Stimulated activated CD8-positive, alpha-beta memory T cell treated with anti-CD3 and anti-CD28 coated beads, Interleukin-7, amount 100 ng/mL, for 48 hours (primary cell): ENCODE measurements at regions not wholly inside any gene's neighbourhood (a gene's known extent, or its start where the extent isn't known, plus 50 kb on each side); places are given as distances from the start of the nearest gene placed in this dataset.
A peak's percentile ranks its signal among the peaks of the same experiment; 100 is the strongest.
"Not testable (repeated sequence)": the region's sequence is repeated elsewhere in the genome, so short reads cannot be mapped to it uniquely, and the experiment has no call there.

Source experiments
- DNase-seq, 2 donors: peaks; one replicate each; pipeline ENCODE4 v3.0.0-alpha.2; 2020; ENCODE audit warnings: low read depth in 1 of 2; ENCODE audit errors: extremely low read depth in 1 of 2

DNA sequence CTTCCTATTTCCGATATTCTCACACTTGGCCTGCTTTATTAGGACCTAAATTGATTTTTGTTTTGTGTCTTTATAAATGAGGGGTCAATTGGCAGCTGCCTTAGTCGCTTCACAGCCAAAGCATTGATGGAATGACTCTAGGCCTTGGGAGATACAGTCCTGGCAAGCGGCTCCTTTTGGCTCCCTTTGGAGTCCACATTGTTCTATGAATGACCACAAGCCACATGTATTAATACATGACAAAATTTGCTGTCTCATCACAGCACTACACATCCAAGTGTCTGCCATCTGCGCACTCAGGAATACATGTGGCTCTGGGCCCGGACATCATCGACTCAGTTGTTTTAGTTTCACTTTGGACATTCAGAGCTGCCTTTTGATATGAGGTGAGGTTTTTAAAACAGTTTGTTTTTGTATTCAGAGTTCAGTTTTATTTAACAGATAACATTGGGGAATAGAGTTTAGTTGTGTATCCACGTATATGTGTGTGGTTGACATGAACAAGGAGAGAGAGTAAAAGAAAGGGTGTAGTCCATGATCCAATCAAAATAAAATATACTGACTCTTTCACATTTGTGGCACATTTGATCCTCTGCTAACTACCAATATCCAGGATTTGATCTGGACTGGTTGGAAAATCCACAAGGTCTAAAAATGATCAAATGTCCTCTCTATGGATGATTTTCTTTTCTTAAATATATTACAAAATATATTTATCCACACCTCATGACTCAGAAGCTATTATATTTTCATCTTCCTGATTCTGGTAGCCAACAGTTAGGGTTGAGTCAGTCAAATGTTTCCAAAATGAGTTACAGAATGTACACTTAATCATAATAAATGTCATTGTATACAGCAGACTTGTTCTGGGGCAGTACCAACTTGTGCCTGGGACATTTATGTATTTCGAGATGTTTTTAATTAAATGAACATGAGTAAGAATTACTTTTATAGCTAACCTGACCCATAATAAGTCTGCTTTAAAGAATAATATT lies 114.0 kb upstream of the MTAP start:
- DNase-seq = no peak

DNA sequence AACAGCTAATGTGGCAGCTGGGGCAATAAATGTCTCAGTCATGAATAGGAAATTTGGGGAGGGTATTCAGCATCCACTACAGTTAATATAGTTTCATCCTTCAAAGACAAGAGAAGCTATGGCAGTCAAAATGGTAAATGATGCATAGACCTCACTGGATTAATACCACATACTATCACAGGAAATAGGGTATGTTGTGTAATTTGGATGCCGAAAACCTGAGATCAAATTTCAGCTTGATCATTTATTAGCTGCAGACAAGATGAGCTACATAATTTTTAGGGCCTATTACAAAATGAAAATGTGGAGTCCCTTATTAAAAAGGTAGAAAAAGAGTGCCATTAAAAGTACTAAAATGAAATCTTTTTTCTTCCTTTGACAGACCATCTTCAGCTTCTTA lies 112.6 kb upstream of the MTAP start:
- no peak for DNase-seq

DNA sequence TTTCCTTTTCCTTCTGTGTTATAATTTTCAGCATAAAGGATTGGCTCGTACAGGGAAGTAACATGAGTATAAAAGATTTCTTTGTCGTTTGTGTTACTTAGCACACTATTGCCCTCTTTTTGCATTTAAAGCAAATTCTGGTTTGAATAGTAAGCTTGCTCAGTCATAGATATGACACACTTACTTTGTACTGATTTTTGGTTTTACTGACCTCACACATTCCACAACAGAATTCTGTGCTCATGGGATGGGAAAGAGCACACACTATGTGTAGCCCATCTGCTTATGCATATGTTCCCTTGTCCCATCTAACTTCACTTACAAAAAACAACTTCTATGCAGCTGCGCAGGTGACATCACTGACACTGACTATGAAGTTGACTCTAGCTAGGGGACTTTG lies 111.9 kb upstream of the MTAP start:
- DNase-seq = no peak

- no peak for DNase-seq
These were observed 110.0 kb upstream of the MTAP start for GRCh38 chr9:21692390-21692789.

DNA sequence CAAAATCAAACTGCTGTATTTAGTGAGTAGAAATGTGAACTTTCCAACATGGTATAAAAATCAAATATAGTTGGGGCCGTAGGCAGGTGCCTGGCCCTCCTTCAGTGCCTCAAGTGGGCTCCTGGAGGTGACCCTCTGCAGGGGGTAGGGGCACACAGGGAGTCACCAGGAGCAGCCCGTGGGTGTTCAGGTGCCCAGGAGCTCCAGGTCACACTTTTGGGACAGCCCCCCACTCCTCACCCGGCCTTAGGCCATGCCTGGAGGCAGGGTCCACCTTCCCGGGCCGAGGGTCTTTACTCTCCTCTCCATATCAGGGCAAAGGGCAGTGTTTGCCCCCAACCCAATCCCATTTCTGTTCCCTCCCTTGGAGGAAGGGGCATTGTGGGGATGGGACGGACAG lies 108.0 kb upstream of the MTAP start:
- no peak for DNase-seq

DNA sequence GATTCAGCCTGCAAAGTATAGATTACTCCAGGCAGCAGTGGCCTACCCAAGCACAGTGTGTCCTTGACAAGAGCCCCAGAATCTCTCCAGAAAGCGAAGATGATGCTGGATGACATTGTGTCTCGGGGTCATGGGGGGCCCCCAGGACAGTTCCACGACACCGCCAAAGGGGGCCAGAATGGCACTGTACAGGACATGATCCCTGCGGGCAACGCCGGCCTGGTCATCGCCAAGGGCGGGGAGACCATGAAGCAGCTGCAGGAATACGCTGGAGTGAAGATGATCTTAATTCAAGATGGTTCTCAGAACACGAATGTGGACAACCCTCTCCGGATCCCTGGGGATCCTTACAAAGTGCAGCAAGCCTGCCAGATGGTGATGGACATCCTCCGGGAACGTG lies 107.0 kb upstream of the MTAP start:
- no peak for DNase-seq

GRCh38 chr9:21695874-21696341 lies 106.5 kb upstream of the MTAP start:
- no peak for DNase-seq

DNA sequence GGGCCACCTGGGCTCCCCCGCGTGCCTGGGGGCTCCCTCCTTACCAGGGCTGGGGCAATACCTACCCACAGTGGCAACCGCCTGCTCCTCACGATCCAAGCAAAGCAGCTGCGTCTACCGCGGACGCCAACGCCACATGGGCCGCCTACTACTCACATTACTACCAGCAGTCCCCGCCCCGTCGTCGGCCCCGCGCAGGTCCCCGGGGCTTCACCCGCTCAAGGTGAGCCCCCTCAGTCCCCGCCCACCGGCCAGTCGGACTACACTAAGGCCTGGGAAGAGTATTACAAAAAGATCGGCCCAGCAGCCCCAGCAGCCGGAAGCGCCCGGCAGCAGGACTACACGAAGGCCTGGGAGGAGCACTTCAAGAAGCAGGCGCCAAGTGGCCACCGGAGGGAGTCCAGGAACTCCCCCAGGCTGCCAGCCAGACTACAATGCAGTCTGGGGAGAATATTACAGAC lies 106.0 kb upstream of the MTAP start:
- no peak for DNase-seq

DNA sequence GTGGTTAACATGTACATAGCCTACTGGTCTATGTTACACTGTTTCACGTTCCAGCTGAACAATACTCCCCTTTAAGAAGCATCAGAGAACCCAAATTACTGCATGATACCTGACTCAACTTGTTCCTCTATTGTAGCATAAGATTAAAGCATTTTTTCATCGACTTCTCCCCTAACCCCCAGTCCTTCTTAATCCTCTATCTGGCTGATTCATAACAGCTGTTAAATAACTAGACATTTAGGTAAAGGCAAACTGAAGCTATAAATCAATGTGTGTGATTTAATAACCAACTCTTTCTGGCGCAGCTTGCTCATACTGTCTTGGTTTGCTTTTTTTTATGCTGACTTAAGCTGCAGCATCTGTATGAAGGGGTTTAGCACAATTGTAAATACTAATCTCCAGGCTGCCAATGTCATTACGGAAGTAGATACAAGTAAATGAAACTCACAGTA lies 94.2 kb upstream of the MTAP start:
- no peak for DNase-seq

- DNase-seq = no peak
These were observed 93.6 kb upstream of the MTAP start for GRCh38 chr9:21708856-21709255.

- peak in 1 of 2 donors; percentile 28 for DNase-seq
These were observed 92.9 kb upstream of the MTAP start for GRCh38 chr9:21709464-21710058.

- DNase-seq = no peak
These were observed 91.8 kb upstream of the MTAP start for GRCh38 chr9:21710548-21711191.

DNA sequence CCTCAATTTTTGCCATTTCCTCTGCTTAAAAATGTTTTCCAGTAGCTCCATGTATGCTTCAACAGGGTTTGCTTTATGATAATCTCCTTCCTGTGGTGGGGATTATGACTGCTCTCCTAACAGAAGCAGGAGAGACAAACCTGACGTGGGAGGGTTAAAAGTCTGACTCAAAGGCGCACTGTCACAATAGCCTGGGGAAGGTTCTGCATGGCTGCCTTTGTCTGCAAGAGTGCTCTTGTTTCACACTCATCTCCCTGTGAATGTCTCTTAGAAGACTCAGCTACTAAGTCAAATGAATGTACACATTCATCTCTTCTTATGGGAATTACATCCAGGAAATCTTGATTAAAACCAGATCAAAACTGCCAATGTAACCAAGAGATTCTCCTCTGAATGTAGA lies 90.9 kb upstream of the MTAP start:
- no peak for DNase-seq

DNA sequence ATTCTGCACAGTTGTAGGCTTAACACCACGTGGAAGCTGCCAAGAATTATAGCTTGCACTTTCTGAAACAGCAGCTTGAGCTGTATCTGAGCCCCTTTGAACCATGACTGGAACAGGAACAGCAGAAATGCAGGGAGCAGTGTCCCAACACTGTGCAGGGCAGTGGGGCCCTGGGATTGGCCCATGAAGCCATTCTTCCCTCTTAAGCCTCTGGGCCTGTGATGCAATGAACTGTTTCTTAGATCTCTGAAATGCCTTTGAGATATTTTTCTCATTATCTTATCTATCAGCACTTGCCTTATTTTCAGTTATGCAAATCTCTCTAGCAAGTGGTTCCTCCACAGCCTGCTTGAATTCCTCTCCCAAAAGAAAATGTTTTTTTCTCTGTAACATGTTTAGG lies 87.0 kb upstream of the MTAP start:
- DNase-seq = no peak

GRCh38 chr9:21720758-21721157 lies 81.7 kb upstream of the MTAP start:
- no peak for DNase-seq

DNA sequence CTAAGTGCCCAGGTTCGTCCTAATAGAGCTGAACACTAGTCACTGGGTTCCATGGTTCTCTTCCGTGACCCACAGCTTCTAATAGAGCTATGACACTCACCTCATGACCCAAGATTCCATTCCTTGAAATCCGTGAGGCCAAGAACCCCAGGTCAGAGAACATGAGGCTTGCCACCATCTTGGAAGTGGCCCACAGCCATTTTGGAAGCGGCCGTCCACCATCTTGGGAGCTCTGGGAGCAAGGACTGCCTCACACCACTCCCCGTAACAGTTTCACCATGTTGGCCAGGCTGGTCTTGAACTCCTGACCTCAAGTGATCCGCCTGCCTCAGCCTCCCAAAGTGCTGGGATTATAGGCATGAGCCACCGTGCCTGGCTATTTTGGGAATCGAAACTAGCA lies 75.0 kb upstream of the MTAP start:
- not testable (repeated sequence) for DNase-seq

DNA sequence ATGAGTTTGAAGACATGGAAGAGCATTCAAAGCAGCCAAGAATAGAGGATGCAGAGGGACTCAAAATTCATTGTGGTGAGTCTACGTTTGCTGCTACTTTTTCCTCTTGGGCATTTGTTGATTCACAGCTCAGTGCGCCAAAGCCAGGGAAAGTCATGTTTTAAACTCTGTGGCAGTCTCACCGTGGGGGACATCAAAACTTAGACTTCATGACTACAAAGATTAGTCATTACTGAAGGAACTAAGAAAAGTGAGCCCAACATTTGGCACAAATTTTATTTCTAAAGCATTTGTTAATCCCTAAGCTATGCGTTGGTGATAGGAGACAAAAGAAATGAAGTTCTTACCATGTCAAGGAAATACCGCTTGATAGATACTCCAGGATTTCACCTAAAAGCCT lies 73.7 kb upstream of the MTAP start:
- no peak for DNase-seq

DNA sequence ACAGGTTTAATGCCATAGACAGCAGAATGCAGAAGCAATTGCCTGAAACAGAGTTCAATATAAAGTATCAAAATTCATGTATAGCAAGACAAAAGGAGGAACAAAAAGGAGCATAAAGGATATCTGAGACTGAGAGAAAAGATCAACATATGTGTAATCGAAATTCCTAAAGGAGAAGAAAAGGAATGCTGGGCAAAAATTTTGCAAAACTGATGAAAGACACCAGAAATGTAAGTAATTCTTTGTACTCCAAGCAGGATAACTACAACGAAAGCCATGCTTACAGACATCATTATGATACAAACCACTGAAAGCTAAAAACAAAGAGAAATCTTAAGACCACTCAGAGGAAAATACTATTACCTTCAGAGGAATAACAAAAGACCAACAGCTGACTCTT lies 72.8 kb upstream of the MTAP start:
- DNase-seq = no peak

DNA sequence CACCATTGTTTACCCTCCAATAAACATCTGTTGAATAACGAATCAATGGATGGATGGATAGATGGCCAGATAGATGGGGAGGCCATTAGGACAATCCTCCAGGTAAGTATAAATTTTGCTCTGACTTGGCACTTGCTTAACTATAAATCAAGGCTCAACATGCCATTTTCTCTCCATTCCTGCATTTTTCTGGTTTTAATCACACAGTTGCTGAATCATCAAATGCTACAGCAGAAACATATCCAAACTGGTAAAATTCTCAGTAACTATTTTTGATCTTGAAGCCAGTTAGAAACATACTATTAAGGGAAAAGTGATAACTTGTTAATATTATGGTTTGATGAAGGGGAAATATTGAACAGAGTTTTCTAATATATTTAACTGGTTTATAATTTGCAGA lies 71.5 kb upstream of the MTAP start:
- DNase-seq = no peak

DNA sequence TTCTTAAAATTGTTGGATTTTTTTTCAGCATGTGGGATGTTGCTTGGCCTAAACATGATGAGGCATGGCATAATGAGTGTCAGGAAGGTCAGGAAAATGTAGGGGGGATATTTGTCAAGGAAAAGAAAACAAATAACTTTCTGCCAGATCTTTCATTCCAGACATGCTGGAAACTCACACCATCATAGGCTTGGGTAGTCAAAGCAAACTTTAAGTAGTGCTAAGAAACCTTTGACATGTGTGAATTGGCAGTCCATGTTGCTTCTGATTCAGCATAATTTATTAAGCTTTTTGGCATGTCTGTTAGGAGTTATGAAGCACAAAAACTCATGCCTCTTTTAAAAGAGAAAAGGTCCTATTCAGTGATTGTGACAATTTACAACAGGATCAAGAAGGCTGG lies 61.3 kb upstream of the MTAP start:
- DNase-seq = no peak

- DNase-seq = no peak
These were observed 58.1 kb upstream of the MTAP start for GRCh38 chr9:21744320-21744719.

- no peak for DNase-seq
These were observed 57.6 kb upstream of the MTAP start for GRCh38 chr9:21744841-21745240.
